ENCODE measurements at regions not wholly inside any gene's neighbourhood (a gene's known extent, or its start where the extent isn't known, plus 50 kb on each side); places are given as distances from the start of the nearest gene placed in this dataset.

DNA sequence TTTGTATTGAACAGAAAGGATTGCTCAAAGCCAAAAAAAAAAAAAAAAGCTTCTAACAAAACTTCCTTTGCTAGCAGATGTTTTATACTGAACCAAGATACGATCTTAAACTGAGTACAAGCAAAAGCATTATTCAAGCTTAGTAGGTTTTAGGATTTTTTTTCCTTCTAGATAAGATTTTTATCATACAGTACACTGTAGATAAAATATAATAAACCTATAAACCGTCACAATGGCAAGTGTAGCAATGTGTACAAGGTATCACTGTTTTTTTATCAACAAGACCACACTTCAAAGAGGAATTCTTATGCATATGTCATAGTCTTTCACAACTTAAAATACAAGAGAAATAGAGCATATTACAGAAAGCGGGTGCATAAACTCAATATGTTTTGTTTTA, 56.5 kb upstream of the TRPM3 start:
- Histone ChIP-seq H3K9me3 (no peaks in the 10 kb centered on the region), H3K27me3 (no peaks in the 10 kb centered on the region), H3K4me3 (no peak overlapping the region), H3K27ac (no peak overlapping the region), H3K36me3 (no peaks in the 10 kb centered on the region), H3K4me1 (no peaks in the 10 kb centered on the region)
- TF ChIP-seq, protein P1, sequence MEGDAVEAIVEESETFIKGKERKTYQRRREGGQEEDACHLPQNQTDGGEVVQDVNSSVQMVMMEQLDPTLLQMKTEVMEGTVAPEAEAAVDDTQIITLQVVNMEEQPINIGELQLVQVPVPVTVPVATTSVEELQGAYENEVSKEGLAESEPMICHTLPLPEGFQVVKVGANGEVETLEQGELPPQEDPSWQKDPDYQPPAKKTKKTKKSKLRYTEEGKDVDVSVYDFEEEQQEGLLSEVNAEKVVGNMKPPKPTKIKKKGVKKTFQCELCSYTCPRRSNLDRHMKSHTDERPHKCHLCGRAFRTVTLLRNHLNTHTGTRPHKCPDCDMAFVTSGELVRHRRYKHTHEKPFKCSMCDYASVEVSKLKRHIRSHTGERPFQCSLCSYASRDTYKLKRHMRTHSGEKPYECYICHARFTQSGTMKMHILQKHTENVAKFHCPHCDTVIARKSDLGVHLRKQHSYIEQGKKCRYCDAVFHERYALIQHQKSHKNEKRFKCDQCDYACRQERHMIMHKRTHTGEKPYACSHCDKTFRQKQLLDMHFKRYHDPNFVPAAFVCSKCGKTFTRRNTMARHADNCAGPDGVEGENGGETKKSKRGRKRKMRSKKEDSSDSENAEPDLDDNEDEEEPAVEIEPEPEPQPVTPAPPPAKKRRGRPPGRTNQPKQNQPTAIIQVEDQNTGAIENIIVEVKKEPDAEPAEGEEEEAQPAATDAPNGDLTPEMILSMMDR (IDR thresholded peaks at IDR 0.05), result no peak
- WGBS, 2 donors, result 71 to 80% methylated on average over 3 of the region's 3 CpGs
- intact Hi-C loops (cut with DNase I), result no loop called here
- DNase-seq (no peak), ATAC-seq (no peak)

DNA sequence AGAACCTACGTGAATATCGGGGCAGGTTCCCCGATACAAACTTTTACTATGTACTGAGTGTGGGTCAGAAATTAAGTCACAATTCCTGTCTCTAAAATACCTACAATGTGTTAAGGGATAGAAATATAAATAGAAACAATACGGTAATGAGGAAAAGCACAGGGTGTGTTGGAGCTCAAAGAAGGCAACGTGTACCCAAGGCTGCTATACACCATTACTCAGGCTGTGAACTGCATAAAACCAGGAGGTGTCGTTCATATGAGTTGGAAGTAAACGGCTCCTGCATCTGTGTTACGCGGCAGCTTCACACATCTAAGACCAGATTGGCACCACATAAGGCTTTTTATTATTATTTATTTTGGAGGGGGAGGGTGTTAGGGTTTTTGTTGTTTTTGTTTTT, 50.1 kb upstream of the TRPM3 start:
- Histone ChIP-seq H3K9me3 (no peaks in the 10 kb centered on the region), H3K4me1 (no peaks in the 10 kb centered on the region), H3K27me3 (no peaks in the 10 kb centered on the region), H3K36me3 (no peaks in the 10 kb centered on the region), H3K27ac (no peak overlapping the region), H3K4me3 (no peak overlapping the region)
- TF ChIP-seq, protein P1 (IDR thresholded peaks at IDR 0.05), result no peak
- intact Hi-C loops (cut with DNase I), result no loop called here
- WGBS, 2 donors, result 65% methylated on average over 9 of the region's 9 CpGs
- ATAC-seq (no peak), DNase-seq (no peak)
